OCI-LY1 (cell line): ENCODE measurements at regions not wholly inside any gene's neighbourhood (a gene's known extent, or its start where the extent isn't known, plus 50 kb on each side); places are given as distances from the start of the nearest gene placed in this dataset.

ENCODE experiments used
- H2AFZ ChIP-seq: fragments of 200-600 bp; sonication (generic), shearing (Covaris generic); 2 replicates; pipeline ENCODE4 v1.6.0; 2014; ENCODE audit warnings: antibody characterized with exemption, mild to moderate bottlenecking, low read length
- H3F3A ChIP-seq: fragments of 200-600 bp; sonication (generic), shearing (Covaris generic); 2 replicates; pipeline ENCODE4 v1.6.0; 2014; ENCODE audit warnings: mild to moderate bottlenecking, antibody characterized with exemption, low read length, moderate library complexity; ENCODE audit not compliant: insufficient read depth
- H3K27ac ChIP-seq: fragments of 200-600 bp; sonication (generic); 2 replicates; pipeline ENCODE4 v1.5.1; 2014; ENCODE audit warnings: low read length, mixed run types, mild to moderate bottlenecking, low read depth; ENCODE audit not compliant: poor library complexity, severe bottlenecking
- H3K27me3 ChIP-seq: fragments of 200-600 bp; sonication (generic); 2 replicates; pipeline ENCODE4 v1.6.0; 2014; ENCODE audit warnings: antibody characterized with exemption, mild to moderate bottlenecking, low read length, moderate library complexity; ENCODE audit not compliant: insufficient read depth
- H3K36me3 ChIP-seq: fragments of 200-600 bp; sonication (generic); 2 replicates; pipeline ENCODE4 v1.6.1; 2014; ENCODE audit warnings: mild to moderate bottlenecking, antibody characterized with exemption, low read length, moderate library complexity, mixed read lengths; ENCODE audit not compliant: insufficient read depth
- H3K4me1 ChIP-seq: fragments of 200-600 bp; sonication (generic); 2 replicates; pipeline ENCODE4 v1.5.1; 2014; ENCODE audit warnings: mild to moderate bottlenecking, low read length, moderate library complexity; ENCODE audit not compliant: insufficient read depth, severe bottlenecking
- H3K4me2 ChIP-seq: fragments of 200-600 bp; sonication (generic), shearing (Covaris generic); 2 replicates; pipeline ENCODE4 v1.6.1; 2014; ENCODE audit warnings: low read length
- H3K4me3 ChIP-seq: fragments of 200-600 bp; sonication (generic); 2 replicates; pipeline ENCODE4 v1.5.1; 2014; ENCODE audit warnings: low read length, low read depth, mild to moderate bottlenecking, mixed read lengths; ENCODE audit not compliant: poor library complexity, severe bottlenecking
- H3K79me2 ChIP-seq: fragments of 200-600 bp; shearing (Covaris generic); 2 replicates; pipeline ENCODE4 v1.6.1; 2016; ENCODE audit warnings: mixed run types, low read length, mixed read lengths; ENCODE audit not compliant: insufficient read depth
- H3K9ac ChIP-seq: fragments of 200-600 bp; sonication (generic), shearing (Covaris generic); 2 replicates; pipeline ENCODE4 v1.6.1; 2014; ENCODE audit warnings: mild to moderate bottlenecking, low read length, mixed read lengths
- H3K9me2 ChIP-seq: fragments of 200-600 bp; sonication (generic), shearing (Covaris generic); 2 replicates; pipeline ENCODE4 v1.6.1; 2014; ENCODE audit warnings: low read depth, mild to moderate bottlenecking, low read length, mixed read lengths
- H3K9me3 ChIP-seq: fragments of 200-600 bp; shearing (Covaris generic); 2 replicates; pipeline ENCODE4 v1.6.1; 2014; ENCODE audit warnings: low read length, mixed read lengths
- H4K20me1 ChIP-seq: fragments of 200-600 bp; sonication (generic), shearing (Covaris generic); 2 replicates; pipeline ENCODE4 v1.6.0; 2016; ENCODE audit warnings: mild to moderate bottlenecking, low read length; ENCODE audit not compliant: insufficient read depth
- EZH2 ChIP-seq: fragments of 200-600 bp; sonication (generic), shearing (Covaris generic); IDR thresholded peaks from 2 replicates; pipeline ENCODE4 v1.8.0; 2017; ENCODE audit warnings: borderline replicate concordance, mixed run types, mild to moderate bottlenecking, antibody characterized with exemption, low read length, moderate library complexity, mixed read lengths
- TF ChIP-seq, protein P1 (sequence below): fragments of 200-600 bp; sonication (generic), shearing (Covaris generic); IDR thresholded peaks from 2 replicates; pipeline ENCODE4 v1.5.1; 2017; ENCODE audit warnings: mild to moderate bottlenecking, antibody characterized with exemption, low read length, moderate library complexity, mixed read lengths

DNA sequence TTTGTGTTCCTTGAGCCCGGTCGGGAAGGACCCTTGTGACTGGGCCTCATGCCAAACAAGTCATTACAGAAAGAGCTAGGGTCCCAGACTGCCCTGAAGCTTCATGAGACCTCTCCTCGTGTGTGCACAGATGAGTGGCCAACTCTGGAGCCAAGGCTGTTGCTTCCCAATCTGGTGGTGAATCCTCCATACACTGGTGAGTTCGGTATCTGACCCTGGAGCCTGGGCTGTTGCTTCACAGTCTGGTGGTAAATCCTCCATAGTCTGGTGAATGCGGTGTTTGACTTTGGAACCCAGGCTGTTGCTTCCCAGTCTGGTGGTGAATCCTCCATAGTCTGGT, 737.8 kb downstream of the MATN1 start:
- H3K79me2 ChIP-seq = no peaks in the 10 kb centered on the region
- H3K36me3 ChIP-seq = no peaks in the 10 kb centered on the region
- no peak overlapping the region for H3K4me3 ChIP-seq
- no peaks in the 10 kb centered on the region for H3F3A ChIP-seq
- H3K27ac ChIP-seq = no peak overlapping the region
- no peaks in the 10 kb centered on the region for H3K9me3 ChIP-seq
- H3K9me2 ChIP-seq = no peaks in the 10 kb centered on the region
- H3K4me1 ChIP-seq = no peaks in the 10 kb centered on the region
- H3K4me2 ChIP-seq = no peak overlapping the region
- H3K27me3 ChIP-seq = no peaks in the 10 kb centered on the region
- H2AFZ ChIP-seq = no peak overlapping the region
- H3K9ac ChIP-seq = no peak overlapping the region
- H4K20me1 ChIP-seq = no peaks in the 10 kb centered on the region
- TF ChIP-seq, protein P1, sequence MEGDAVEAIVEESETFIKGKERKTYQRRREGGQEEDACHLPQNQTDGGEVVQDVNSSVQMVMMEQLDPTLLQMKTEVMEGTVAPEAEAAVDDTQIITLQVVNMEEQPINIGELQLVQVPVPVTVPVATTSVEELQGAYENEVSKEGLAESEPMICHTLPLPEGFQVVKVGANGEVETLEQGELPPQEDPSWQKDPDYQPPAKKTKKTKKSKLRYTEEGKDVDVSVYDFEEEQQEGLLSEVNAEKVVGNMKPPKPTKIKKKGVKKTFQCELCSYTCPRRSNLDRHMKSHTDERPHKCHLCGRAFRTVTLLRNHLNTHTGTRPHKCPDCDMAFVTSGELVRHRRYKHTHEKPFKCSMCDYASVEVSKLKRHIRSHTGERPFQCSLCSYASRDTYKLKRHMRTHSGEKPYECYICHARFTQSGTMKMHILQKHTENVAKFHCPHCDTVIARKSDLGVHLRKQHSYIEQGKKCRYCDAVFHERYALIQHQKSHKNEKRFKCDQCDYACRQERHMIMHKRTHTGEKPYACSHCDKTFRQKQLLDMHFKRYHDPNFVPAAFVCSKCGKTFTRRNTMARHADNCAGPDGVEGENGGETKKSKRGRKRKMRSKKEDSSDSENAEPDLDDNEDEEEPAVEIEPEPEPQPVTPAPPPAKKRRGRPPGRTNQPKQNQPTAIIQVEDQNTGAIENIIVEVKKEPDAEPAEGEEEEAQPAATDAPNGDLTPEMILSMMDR = no peak
- no peak for TF ChIP-seq EZH2

DNA sequence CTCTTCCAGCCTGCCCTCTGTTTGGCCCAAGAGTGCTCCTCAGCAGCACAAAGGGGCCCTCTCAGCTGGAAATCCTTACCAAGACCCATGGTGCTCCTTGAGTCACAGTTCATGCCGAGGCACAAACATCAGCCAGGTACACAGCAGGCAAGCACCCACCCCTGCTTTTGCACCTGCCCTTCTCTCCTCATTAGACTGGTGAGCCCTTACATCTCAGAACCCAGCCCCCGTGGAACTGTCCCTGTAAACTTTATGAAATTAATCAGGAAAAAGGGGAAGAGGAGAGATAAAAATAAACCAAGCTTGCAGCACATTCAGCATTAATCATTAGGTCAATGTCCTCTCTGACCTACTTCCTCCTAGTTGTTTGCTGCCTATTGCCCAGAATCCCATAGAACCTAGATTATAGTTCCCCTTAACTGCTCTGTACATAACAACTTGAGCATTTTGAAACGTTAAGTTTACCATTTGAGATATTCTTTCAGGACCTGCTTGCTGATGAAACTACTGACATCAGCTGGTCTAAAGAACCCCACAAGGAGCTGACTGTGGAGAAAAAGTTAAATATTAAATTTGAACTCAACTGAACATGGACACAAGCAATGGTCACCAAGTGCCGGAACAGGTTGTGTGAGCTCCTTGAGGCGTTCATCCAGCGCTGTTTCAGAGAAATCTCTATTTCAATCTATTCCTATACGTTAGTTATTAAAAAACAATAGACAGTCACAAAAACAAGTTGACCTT, 738.4 kb downstream of the MATN1 start:
- no peaks in the 10 kb centered on the region for H3K9me2 ChIP-seq
- no peaks in the 10 kb centered on the region for H3K79me2 ChIP-seq
- H3K4me3 ChIP-seq = no peak overlapping the region
- H2AFZ ChIP-seq = no peak overlapping the region
- no peak for TF ChIP-seq EZH2
- TF ChIP-seq, protein P1 = no peak
- no peaks in the 10 kb centered on the region for H3K36me3 ChIP-seq
- H3F3A ChIP-seq = no peaks in the 10 kb centered on the region
- no peak overlapping the region for H3K4me2 ChIP-seq
- no peaks in the 10 kb centered on the region for H3K9me3 ChIP-seq
- no peaks in the 10 kb centered on the region for H3K27me3 ChIP-seq
- no peaks in the 10 kb centered on the region for H3K4me1 ChIP-seq
- no peaks in the 10 kb centered on the region for H4K20me1 ChIP-seq
- H3K27ac ChIP-seq = no peak overlapping the region
- no peak overlapping the region for H3K9ac ChIP-seq

DNA sequence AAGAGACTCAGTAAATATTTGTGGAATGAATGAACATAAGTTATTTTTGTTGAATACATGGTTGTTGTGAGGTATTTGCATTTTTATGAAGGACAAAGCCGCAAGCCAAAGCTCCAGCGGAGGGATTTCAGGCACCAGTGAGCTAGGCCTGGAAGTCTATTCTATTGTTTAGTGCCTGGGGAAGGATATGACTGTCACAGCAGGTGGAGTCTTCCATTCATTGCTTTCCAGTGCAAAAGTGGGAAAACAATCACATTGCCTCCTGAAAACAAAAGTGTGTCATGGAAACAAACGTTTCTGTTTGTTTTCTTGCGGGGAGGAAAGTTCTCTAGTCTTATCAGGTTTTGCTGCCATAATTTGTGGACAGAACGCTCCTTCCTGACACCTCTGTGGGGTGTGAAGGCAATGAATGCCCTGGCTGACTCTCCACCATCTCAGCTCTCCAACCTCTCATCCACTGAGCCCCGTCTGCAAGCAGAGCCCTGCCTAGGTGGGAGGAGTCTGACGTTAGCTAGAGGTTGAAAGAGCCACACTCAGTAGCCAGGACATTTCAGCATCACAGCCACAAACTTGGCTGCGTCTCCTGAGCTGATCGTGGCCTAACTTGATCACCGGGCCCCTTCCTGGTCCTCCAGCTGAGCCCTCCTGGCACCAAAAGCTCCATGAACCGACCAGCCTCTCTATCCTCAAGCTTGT, 739.1 kb downstream of the MATN1 start:
- Histone ChIP-seq H3K4me3 (no peak overlapping the region), H3K4me1 (no peaks in the 10 kb centered on the region), H3K79me2 (no peaks in the 10 kb centered on the region), H3K9me3 (no peaks in the 10 kb centered on the region), H3K9me2 (no peaks in the 10 kb centered on the region), H3K36me3 (no peaks in the 10 kb centered on the region), H3K27me3 (no peaks in the 10 kb centered on the region), H2AFZ (no peak overlapping the region), H3K4me2 (no peak overlapping the region), H3K27ac (no peak overlapping the region), H3K9ac (no peak overlapping the region), H4K20me1 (no peaks in the 10 kb centered on the region), H3F3A (no peaks in the 10 kb centered on the region)
- no peak for TF ChIP-seq EZH2
- TF ChIP-seq, protein P1 = no peak
